ENCODE measurements at regions not wholly inside any gene's neighbourhood (a gene's known extent, or its start where the extent isn't known, plus 50 kb on each side); places are given as distances from the start of the nearest gene placed in this dataset.

- TF ChIP-seq CTCF (IDR thresholded peaks at IDR 0.05): no peak
- no peak for TF ChIP-seq POLR2A (IDR thresholded peaks at IDR 0.05)
- no peak for TF ChIP-seq POLR2AphosphoS5 (IDR thresholded peaks at IDR 0.05)
These were observed 133.2 kb downstream of the SLC17A6 start for GRCh38 chr11:22471385-22471784.
